ENCODE measurements at regions not wholly inside any gene's neighbourhood (a gene's known extent, or its start where the extent isn't known, plus 50 kb on each side); places are given as distances from the start of the nearest gene placed in this dataset.
"Not testable (repeated sequence)": the region's sequence is repeated elsewhere in the genome, so short reads cannot be mapped to it uniquely, and the experiment has no call there.

GRCh38 chr5:96483878-96484277 lies 50.8 kb upstream of the PCSK1 start:
- DNase-seq (ENCODE audit: low read depth in 2 of 2) = no peak

GRCh38 chr5:96487859-96488258 lies 54.8 kb upstream of the PCSK1 start:
- no peak for DNase-seq (ENCODE audit: low read depth in 2 of 2)

GRCh38 chr5:96489532-96489931 lies 56.5 kb upstream of the PCSK1 start:
- DNase-seq (ENCODE audit: low read depth in 2 of 2) = no peak

- no peak for DNase-seq (ENCODE audit: low read depth in 2 of 2)
Measured at GRCh38 chr5:96492459-96493047, 59.5 kb upstream of the PCSK1 start.

GRCh38 chr5:96493219-96493790 lies 60.3 kb upstream of the PCSK1 start:
- DNase-seq (ENCODE audit: low read depth in 2 of 2) = no peak

GRCh38 chr5:96495412-96495811 lies 62.4 kb upstream of the PCSK1 start:
- not testable (repeated sequence) for DNase-seq (ENCODE audit: low read depth in 2 of 2)

- DNase-seq (ENCODE audit: low read depth in 2 of 2) = not testable (repeated sequence)
Measured at GRCh38 chr5:96497027-96497426, 64.0 kb upstream of the PCSK1 start.

GRCh38 chr5:96499753-96500345 lies 66.8 kb upstream of the PCSK1 start:
- no peak for DNase-seq (ENCODE audit: low read depth in 2 of 2)

- DNase-seq (ENCODE audit: low read depth in 2 of 2) = no peak
Measured at GRCh38 chr5:96501991-96502646, 69.1 kb upstream of the PCSK1 start.

GRCh38 chr5:96503501-96504236 lies 70.6 kb upstream of the PCSK1 start:
- DNase-seq (ENCODE audit: low read depth in 2 of 2) = no peak

GRCh38 chr5:96506376-96506775 lies 73.3 kb upstream of the PCSK1 start:
- no peak for DNase-seq (ENCODE audit: low read depth in 2 of 2)

- DNase-seq (ENCODE audit: low read depth in 2 of 2) = no peak
Measured at GRCh38 chr5:96506866-96507527, 73.9 kb upstream of the PCSK1 start.

GRCh38 chr5:96509316-96509715 lies 76.3 kb upstream of the PCSK1 start:
- DNase-seq (ENCODE audit: low read depth in 2 of 2) = no peak

- DNase-seq (ENCODE audit: low read depth in 2 of 2) = no peak
Measured at GRCh38 chr5:96509721-96510350, 76.8 kb upstream of the PCSK1 start.

- no peak for DNase-seq (ENCODE audit: low read depth in 2 of 2)
Measured at GRCh38 chr5:96516631-96517071, 83.6 kb upstream of the PCSK1 start.

- no peak for DNase-seq (ENCODE audit: low read depth in 2 of 2)
Measured at GRCh38 chr5:96517295-96517694, 84.2 kb upstream of the PCSK1 start.

GRCh38 chr5:96520345-96520744 lies 87.3 kb upstream of the PCSK1 start:
- DNase-seq (ENCODE audit: low read depth in 2 of 2) = no peak

- no peak for DNase-seq (ENCODE audit: low read depth in 2 of 2)
Measured at GRCh38 chr5:96522635-96523355, 89.7 kb upstream of the PCSK1 start.

GRCh38 chr5:96527768-96528661 lies 95.0 kb upstream of the PCSK1 start:
- DNase-seq (ENCODE audit: low read depth in 2 of 2) = no peak

Data from stimulated activated CD8-positive, alpha-beta memory T cell treated with anti-CD3 and anti-CD28 coated beads, Interleukin-15, amount 100 ng/mL, for 4 hours (primary cell).